Thyroid gland (tissue), 4 donors: ENCODE measurements at regions not wholly inside any gene's neighbourhood (a gene's known extent, or its start where the extent isn't known, plus 50 kb on each side); places are given as distances from the start of the nearest gene placed in this dataset.

ENCODE experiments used
- CTCF ChIP-seq, 6 experiments: fragments of 200-600 bp in 3 of 6; fragments of 450-650 bp in 3 of 6; sonication (generic) in 3 of 6; IDR thresholded peaks; one replicate each; pipeline ENCODE4 v1.5.1; 2016 to 2019; ENCODE audit warnings: antibody characterized with exemption in 6 of 6, mild to moderate bottlenecking in 2 of 6, inconsistent platforms in 1 of 6, moderate library complexity in 1 of 6
- POLR2A ChIP-seq, 2 donors: fragments of 450-650 bp; IDR thresholded peaks; one replicate each; pipeline ENCODE4 v1.6.1; 2017; ENCODE audit warnings: antibody characterized with exemption in 2 of 2, mild to moderate bottlenecking in 2 of 2, moderate library complexity in 1 of 2

- TF ChIP-seq POLR2A (IDR thresholded peaks at IDR 0.05) (no peak), CTCF (IDR thresholded peaks at IDR 0.05) (no peak)
Measured at GRCh38 chr20:24764027-24764793, 184.9 kb upstream of the CST7 start.
